ENCODE measurements at regions not wholly inside any gene's neighbourhood (a gene's known extent, or its start where the extent isn't known, plus 50 kb on each side); places are given as distances from the start of the nearest gene placed in this dataset.

DNA sequence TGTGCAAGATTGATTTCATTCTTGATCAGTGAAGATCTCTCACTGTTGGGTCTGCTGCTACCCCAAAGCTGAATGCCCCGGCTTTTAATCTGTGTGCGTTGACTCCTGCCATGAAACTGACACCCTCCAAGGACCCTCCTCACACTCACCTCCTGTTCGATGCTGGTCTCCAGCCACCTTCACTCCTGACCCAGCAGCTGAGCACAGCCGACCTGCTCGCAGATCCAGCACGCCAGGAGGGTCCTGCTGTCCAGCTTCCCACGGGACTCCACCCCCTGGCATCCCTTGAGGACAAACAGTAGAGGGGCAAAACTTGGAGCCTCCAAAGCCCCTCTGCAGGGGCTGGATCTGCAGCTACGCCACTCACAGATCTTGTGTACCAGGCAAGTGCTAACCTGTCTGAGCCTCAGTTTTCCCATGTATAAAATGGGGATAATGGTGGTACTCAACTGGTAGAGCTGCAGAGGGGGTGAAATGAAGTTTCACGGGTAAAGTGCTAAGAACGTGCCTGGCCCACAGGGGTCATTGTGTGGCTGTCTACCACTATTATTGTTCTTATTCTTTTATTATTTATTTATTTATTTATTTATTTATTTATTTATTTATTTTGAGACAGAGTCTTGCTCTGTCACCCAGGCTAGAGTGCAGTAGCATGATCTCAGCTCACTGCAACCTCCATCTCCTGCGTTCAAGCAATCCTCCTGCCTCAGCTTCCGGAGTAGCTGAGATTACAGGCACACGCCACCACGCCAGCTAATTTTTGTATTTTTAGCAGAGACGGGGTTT lies 178.0 kb downstream of the PHETA1 start:
- TF ChIP-seq SNAI2 (CRISPR knock-in tag; IDR thresholded peaks at IDR 0.05) (no peak), RARB (CRISPR knock-in tag; IDR thresholded peaks at IDR 0.05) (no peak)
- TF ChIP-seq, protein P1, sequence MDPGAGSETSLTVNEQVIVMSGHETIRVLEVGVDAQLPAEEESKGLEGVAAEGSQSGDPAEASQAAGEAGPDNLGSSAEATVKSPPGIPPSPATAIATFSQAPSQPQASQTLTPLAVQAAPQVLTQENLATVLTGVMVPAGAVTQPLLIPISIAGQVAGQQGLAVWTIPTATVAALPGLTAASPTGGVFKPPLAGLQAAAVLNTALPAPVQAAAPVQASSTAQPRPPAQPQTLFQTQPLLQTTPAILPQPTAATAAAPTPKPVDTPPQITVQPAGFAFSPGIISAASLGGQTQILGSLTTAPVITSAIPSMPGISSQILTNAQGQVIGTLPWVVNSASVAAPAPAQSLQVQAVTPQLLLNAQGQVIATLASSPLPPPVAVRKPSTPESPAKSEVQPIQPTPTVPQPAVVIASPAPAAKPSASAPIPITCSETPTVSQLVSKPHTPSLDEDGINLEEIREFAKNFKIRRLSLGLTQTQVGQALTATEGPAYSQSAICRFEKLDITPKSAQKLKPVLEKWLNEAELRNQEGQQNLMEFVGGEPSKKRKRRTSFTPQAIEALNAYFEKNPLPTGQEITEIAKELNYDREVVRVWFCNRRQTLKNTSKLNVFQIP (CRISPR knock-in tag; IDR thresholded peaks at IDR 0.05; ENCODE audit: borderline replicate concordance, low read depth) = no peak
